GM18505 (cell line): ENCODE measurements at regions not wholly inside any gene's neighbourhood (a gene's known extent, or its start where the extent isn't known, plus 50 kb on each side); places are given as distances from the start of the nearest gene placed in this dataset.

Experiments used
- ATAC-seq: cut with Tn5 transposase; IDR thresholded peaks from one replicate; pipeline ENCODE4 v1.9.1; 2021; ENCODE audit not compliant: unreplicated experiment
- POLR2A ChIP-seq: IDR thresholded peaks from 4 replicates; pipeline ENCODE4 v1.6.1; 2011; ENCODE audit warnings: borderline replicate concordance; ENCODE audit not compliant: insufficient read depth, insufficient read length; ENCODE audit errors: extremely low read depth

GRCh38 chr1:188660572-188660971 is 1817.1 kb downstream of the BRINP3 start:
- TF ChIP-seq POLR2A: no peak
- ATAC-seq: no peak

- TF ChIP-seq POLR2A: no peak
These were observed 1812.2 kb downstream of the BRINP3 start for GRCh38 chr1:188665477-188665876.

GRCh38 chr1:188668083-188668482 is 1809.6 kb downstream of the BRINP3 start:
- no peak for TF ChIP-seq POLR2A
- ATAC-seq: no peak

More at GRCh38 chr1:188665477-188665876, 1812.2 kb downstream of the BRINP3 start:
- ATAC-seq: no peak

- TF ChIP-seq POLR2A: no peak
These were observed 1807.8 kb downstream of the BRINP3 start for GRCh38 chr1:188669728-188670382.

GRCh38 chr1:188670837-188671236 is 1806.8 kb downstream of the BRINP3 start:
- ATAC-seq: no peak
- TF ChIP-seq POLR2A: no peak

More at GRCh38 chr1:188669728-188670382, 1807.8 kb downstream of the BRINP3 start:
- ATAC-seq: no peak

GRCh38 chr1:188672153-188672552 is 1805.5 kb downstream of the BRINP3 start:
- ATAC-seq: no peak
- no peak for TF ChIP-seq POLR2A

- TF ChIP-seq POLR2A: no peak
- ATAC-seq: no peak
These were observed 1788.1 kb downstream of the BRINP3 start for GRCh38 chr1:188689542-188689941.

GRCh38 chr1:188700116-188700515 is 1777.5 kb downstream of the BRINP3 start:
- no peak for ATAC-seq
- no peak for TF ChIP-seq POLR2A

GRCh38 chr1:188706742-188707141 is 1770.9 kb downstream of the BRINP3 start:
- no peak for TF ChIP-seq POLR2A
- ATAC-seq: no peak

GRCh38 chr1:188708795-188709535 is 1768.7 kb downstream of the BRINP3 start:
- TF ChIP-seq POLR2A: no peak
- ATAC-seq: no peak

- no peak for TF ChIP-seq POLR2A
- ATAC-seq: no peak
These were observed 1762.1 kb downstream of the BRINP3 start for GRCh38 chr1:188715566-188715965.

GRCh38 chr1:188719735-188720134 is 1757.9 kb downstream of the BRINP3 start:
- ATAC-seq: no peak
- no peak for TF ChIP-seq POLR2A

GRCh38 chr1:188723332-188724020 is 1754.2 kb downstream of the BRINP3 start:
- no peak for TF ChIP-seq POLR2A

More at GRCh38 chr1:188723332-188724020, 1754.2 kb downstream of the BRINP3 start:
- no peak for ATAC-seq
